ENCODE measurements at regions not wholly inside any gene's neighbourhood (a gene's known extent, or its start where the extent isn't known, plus 50 kb on each side); places are given as distances from the start of the nearest gene placed in this dataset.

DNA sequence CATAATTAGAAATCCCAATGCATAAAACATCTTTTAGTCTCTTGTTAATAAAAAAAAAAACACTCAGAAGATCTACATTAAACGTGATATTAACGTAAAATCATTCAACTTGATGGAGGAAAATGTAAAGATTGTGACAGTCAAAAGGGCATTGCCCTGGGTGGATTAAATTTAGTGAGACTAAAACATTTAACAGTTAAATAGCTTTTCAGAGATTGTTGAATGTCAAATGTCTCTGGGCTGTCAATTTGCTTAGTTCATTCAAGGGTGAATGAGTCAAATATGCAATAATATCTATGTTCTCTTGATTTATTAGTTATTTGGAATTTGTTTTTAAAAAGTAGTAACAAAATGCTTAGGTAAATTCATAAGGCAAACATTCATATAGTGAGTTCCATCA is 836.6 kb upstream of the PCDH10 start:
- TF ChIP-seq, protein P1, sequence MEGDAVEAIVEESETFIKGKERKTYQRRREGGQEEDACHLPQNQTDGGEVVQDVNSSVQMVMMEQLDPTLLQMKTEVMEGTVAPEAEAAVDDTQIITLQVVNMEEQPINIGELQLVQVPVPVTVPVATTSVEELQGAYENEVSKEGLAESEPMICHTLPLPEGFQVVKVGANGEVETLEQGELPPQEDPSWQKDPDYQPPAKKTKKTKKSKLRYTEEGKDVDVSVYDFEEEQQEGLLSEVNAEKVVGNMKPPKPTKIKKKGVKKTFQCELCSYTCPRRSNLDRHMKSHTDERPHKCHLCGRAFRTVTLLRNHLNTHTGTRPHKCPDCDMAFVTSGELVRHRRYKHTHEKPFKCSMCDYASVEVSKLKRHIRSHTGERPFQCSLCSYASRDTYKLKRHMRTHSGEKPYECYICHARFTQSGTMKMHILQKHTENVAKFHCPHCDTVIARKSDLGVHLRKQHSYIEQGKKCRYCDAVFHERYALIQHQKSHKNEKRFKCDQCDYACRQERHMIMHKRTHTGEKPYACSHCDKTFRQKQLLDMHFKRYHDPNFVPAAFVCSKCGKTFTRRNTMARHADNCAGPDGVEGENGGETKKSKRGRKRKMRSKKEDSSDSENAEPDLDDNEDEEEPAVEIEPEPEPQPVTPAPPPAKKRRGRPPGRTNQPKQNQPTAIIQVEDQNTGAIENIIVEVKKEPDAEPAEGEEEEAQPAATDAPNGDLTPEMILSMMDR (conservative IDR thresholded peaks at IDR 0.05; ENCODE audit: low read length), result no peak
- no peak for TF ChIP-seq EZH2phosphoT487 (IDR thresholded peaks at IDR 0.05; ENCODE audit: borderline replicate concordance)

Data from Loucy (cell line).